Mucosa of descending colon (tissue), 3 donors: ENCODE measurements at regions not wholly inside any gene's neighbourhood (a gene's known extent, or its start where the extent isn't known, plus 50 kb on each side); places are given as distances from the start of the nearest gene placed in this dataset.

Experiments
- ATAC-seq: fragments of 200-7000 bp; cut with Tn5 transposase; one replicate; pipeline ENCODE4 v1.9.1; 2020; ENCODE audit warnings: mild to moderate bottlenecking, moderate library complexity
- DNase-seq, 3 donors: peaks; one replicate each; pipeline ENCODE4 v3.0.0-alpha.2; 2020
- H3K36me3 ChIP-seq: fragments of 200-600 bp; one replicate; pipeline ENCODE4 v1.8.0; 2021; ENCODE audit warnings: low read depth, mild to moderate bottlenecking
- H3K4me1 ChIP-seq: fragments of 200-600 bp; one replicate; pipeline ENCODE4 v1.8.0; 2021; ENCODE audit warnings: low read depth, mild to moderate bottlenecking
- H3K4me3 ChIP-seq: fragments of 200-600 bp; one replicate; pipeline ENCODE4 v1.8.0; 2021; ENCODE audit warnings: mild to moderate bottlenecking
- H3K9me3 ChIP-seq: fragments of 200-600 bp; one replicate; pipeline ENCODE4 v1.8.0; 2021; ENCODE audit warnings: mild to moderate bottlenecking
- intact Hi-C, 2 donors: fragments of 100-400 bp; cut with DNase I in 1 of 2; cut with micrococcal nuclease in 1 of 2; formaldehyde crosslinking; loops; one replicate each; pipeline versions ENCODE4 v1.11.0 to v1.11.1; 2022; cut with DNase I, micrococcal nuclease
- TF ChIP-seq, protein P1 (sequence below): fragments of 200-600 bp; IDR thresholded peaks from one replicate; pipeline ENCODE4 v1.8.0; 2022; ENCODE audit warnings: antibody characterized with exemption, mild to moderate bottlenecking
- donor health status: DM: no; HTN: no; CAD: no; lungs with moderate emphysema.
- donor health status: DM: no; HTN: no; CAD: no.
- donor health status: DM: no; HTN: yes; CAD: no.

GRCh38 chr4:91935217-91935616 lies 368.5 kb upstream of the GRID2 start:
- no peaks in the 10 kb centered on the region for H3K9me3 ChIP-seq
- ATAC-seq (no peak), DNase-seq (no peak)
- H3K36me3 ChIP-seq, result no peaks in the 10 kb centered on the region
- H3K4me1 ChIP-seq, result no peaks in the 10 kb centered on the region
- no peak overlapping the region for H3K4me3 ChIP-seq
- TF ChIP-seq, protein P1, sequence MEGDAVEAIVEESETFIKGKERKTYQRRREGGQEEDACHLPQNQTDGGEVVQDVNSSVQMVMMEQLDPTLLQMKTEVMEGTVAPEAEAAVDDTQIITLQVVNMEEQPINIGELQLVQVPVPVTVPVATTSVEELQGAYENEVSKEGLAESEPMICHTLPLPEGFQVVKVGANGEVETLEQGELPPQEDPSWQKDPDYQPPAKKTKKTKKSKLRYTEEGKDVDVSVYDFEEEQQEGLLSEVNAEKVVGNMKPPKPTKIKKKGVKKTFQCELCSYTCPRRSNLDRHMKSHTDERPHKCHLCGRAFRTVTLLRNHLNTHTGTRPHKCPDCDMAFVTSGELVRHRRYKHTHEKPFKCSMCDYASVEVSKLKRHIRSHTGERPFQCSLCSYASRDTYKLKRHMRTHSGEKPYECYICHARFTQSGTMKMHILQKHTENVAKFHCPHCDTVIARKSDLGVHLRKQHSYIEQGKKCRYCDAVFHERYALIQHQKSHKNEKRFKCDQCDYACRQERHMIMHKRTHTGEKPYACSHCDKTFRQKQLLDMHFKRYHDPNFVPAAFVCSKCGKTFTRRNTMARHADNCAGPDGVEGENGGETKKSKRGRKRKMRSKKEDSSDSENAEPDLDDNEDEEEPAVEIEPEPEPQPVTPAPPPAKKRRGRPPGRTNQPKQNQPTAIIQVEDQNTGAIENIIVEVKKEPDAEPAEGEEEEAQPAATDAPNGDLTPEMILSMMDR, result no peak
- intact Hi-C loops, result no loop called here

- ATAC-seq (no peak), DNase-seq (no peak)
- Histone ChIP-seq H3K36me3 (no peaks in the 10 kb centered on the region), H3K4me3 (no peak overlapping the region), H3K4me1 (no peaks in the 10 kb centered on the region), H3K9me3 (no peaks in the 10 kb centered on the region)
- TF ChIP-seq, protein P1, result no peak
- intact Hi-C loops, result no loop called here
Observed at GRCh38 chr4:91936311-91936710, 367.5 kb upstream of the GRID2 start.

GRCh38 chr4:91957963-91958362 lies 345.8 kb upstream of the GRID2 start:
- DNase-seq (no peak), ATAC-seq (no peak)
- Histone ChIP-seq H3K4me1 (no peaks in the 10 kb centered on the region), H3K9me3 (peaks cover 5% of the 10 kb centered on the region), H3K36me3 (no peaks in the 10 kb centered on the region), H3K4me3 (no peak overlapping the region)
- TF ChIP-seq, protein P1, result no peak
- intact Hi-C loops, result no loop called here

DNA sequence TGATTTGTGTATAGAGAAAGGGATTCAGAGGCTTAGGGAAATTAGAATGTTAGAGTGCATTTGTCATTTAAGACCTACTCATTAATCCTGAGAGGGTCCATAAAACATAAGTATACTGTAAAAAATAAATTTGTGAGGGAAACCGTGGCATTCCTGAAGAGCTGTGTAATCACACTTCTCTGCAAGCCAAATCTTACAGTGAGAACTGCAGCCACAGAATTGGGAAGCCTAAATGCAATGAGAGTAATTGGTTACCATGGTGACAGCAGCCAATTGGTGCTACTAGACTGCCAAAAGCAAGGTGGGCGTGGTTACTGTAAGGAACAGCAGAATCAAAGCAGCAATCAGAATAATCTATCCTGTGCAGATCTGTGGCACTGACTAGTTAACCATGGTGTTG lies 345.2 kb upstream of the GRID2 start:
- Histone ChIP-seq H3K4me1 (no peaks in the 10 kb centered on the region), H3K9me3 (peaks cover 5% of the 10 kb centered on the region), H3K4me3 (no peak overlapping the region), H3K36me3 (no peaks in the 10 kb centered on the region)
- intact Hi-C loops, result no loop called here
- DNase-seq, result no peak
- TF ChIP-seq, protein P1, result no peak
- no peak for ATAC-seq

DNA sequence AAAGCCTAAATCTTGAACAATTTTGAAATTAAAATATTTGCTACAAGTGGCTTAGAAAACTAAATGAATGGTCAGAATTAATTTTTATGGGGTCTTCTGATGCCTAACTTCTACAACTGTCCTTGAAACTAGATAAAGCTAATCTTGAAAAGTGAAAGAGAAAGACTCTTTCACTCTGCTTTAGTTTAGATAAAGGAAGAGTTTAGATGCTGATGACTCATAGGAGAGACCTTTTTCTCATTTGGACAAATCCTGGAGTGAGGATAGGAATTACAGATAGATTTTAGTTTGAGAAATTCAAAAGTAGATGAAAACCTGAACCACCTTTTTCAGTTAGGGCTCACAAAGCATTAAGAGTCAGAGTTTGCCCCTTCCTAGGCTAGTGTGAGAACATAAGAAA lies 342.3 kb upstream of the GRID2 start:
- DNase-seq (no peak), ATAC-seq (no peak)
- Histone ChIP-seq H3K36me3 (no peaks in the 10 kb centered on the region), H3K4me1 (no peaks in the 10 kb centered on the region), H3K4me3 (no peak overlapping the region), H3K9me3 (no peaks in the 10 kb centered on the region)
- intact Hi-C loops, result no loop called here
- TF ChIP-seq, protein P1, result no peak

GRCh38 chr4:91963486-91963885 lies 340.3 kb upstream of the GRID2 start:
- DNase-seq, result no peak
- TF ChIP-seq, protein P1, result no peak
- Histone ChIP-seq H3K9me3 (no peaks in the 10 kb centered on the region), H3K4me1 (no peaks in the 10 kb centered on the region), H3K4me3 (no peak overlapping the region), H3K36me3 (no peaks in the 10 kb centered on the region)
- ATAC-seq, result no peak
- intact Hi-C loops, result no loop called here
